KMS-11 (cell line): ENCODE measurements at regions not wholly inside any gene's neighbourhood (a gene's known extent, or its start where the extent isn't known, plus 50 kb on each side); places are given as distances from the start of the nearest gene placed in this dataset.

Experiments
- H2AFZ ChIP-seq: fragments of 200-600 bp; sonication (generic); 2 replicates; pipeline ENCODE4 v1.6.1; 2016; ENCODE audit warnings: antibody characterized with exemption, mixed run types, low read depth
- H3K27ac ChIP-seq: fragments of 200-600 bp; sonication (generic); 2 replicates; pipeline ENCODE4 v1.6.1; 2016; ENCODE audit warnings: mild to moderate bottlenecking, mixed run types
- H3K27me3 ChIP-seq: fragments of 200-600 bp; sonication (generic); 2 replicates; pipeline ENCODE4 v1.6.1; 2017; ENCODE audit warnings: mild to moderate bottlenecking, low read depth, mixed run types, moderate library complexity; ENCODE audit not compliant: insufficient read depth
- H3K36me3 ChIP-seq: fragments of 200-600 bp; sonication (generic); 2 replicates; pipeline ENCODE4 v1.6.1; 2017; ENCODE audit warnings: mild to moderate bottlenecking, mixed run types; ENCODE audit not compliant: insufficient read depth
- H3K4me1 ChIP-seq: fragments of 200-600 bp; sonication (generic); 2 replicates; pipeline ENCODE4 v1.6.1; 2016; ENCODE audit warnings: mild to moderate bottlenecking, low read depth, mixed run types; ENCODE audit not compliant: poor library complexity, severe bottlenecking
- H3K4me2 ChIP-seq: fragments of 200-600 bp; sonication (generic); 2 replicates; pipeline ENCODE4 v1.7.0; 2016; ENCODE audit warnings: mild to moderate bottlenecking, mixed run types
- H3K4me3 ChIP-seq: fragments of 200-600 bp; sonication (generic); IDR thresholded peaks from 2 replicates; pipeline ENCODE4 v1.6.1; 2017; ENCODE audit warnings: low read depth, low read length, mixed read lengths; ENCODE audit not compliant: insufficient read depth
- H3K79me2 ChIP-seq: fragments of 200-600 bp; sonication (generic); 2 replicates; pipeline ENCODE4 v1.6.1; 2016; ENCODE audit warnings: low read depth, mixed run types; ENCODE audit not compliant: insufficient read depth
- H3K9ac ChIP-seq: fragments of 200-600 bp; sonication (generic); 2 replicates; pipeline ENCODE4 v1.6.1; 2016; ENCODE audit warnings: mild to moderate bottlenecking, mixed run types
- H4K20me1 ChIP-seq: fragments of 200-600 bp; sonication (generic); 2 replicates; pipeline ENCODE4 v1.6.1; 2016; ENCODE audit warnings: mild to moderate bottlenecking, mixed run types; ENCODE audit not compliant: insufficient read depth
- TF ChIP-seq, protein P1 (sequence below): fragments of 200-600 bp; sonication (generic); conservative IDR thresholded peaks from 2 replicates; pipeline ENCODE4 v1.6.1; 2017; ENCODE audit warnings: low read depth, mild to moderate bottlenecking, antibody characterized with exemption, low read length, moderate library complexity, mixed read lengths

DNA sequence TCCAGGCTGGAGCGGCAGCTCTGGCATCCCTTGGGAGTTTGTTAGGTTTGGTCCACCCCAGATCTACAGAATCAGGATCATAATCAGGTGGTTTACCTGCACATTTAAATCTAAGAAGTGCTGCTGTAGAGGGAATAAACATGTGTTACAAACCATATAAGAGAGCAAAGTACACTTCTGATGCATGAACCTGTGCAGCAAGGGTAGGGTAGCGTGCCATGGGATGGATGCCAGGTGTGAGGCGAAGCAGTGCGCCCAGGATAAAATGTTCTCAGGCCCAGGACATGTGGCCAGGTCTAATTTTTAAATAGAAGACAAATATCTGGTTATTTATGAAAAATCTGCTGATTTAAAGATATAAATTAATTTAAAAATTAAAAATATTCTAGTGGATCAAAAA, 308.8 kb upstream of the USP24 start:
- TF ChIP-seq, protein P1, sequence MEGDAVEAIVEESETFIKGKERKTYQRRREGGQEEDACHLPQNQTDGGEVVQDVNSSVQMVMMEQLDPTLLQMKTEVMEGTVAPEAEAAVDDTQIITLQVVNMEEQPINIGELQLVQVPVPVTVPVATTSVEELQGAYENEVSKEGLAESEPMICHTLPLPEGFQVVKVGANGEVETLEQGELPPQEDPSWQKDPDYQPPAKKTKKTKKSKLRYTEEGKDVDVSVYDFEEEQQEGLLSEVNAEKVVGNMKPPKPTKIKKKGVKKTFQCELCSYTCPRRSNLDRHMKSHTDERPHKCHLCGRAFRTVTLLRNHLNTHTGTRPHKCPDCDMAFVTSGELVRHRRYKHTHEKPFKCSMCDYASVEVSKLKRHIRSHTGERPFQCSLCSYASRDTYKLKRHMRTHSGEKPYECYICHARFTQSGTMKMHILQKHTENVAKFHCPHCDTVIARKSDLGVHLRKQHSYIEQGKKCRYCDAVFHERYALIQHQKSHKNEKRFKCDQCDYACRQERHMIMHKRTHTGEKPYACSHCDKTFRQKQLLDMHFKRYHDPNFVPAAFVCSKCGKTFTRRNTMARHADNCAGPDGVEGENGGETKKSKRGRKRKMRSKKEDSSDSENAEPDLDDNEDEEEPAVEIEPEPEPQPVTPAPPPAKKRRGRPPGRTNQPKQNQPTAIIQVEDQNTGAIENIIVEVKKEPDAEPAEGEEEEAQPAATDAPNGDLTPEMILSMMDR, result no peak
- Histone ChIP-seq H2AFZ (no peak overlapping the region), H3K27ac (no peak overlapping the region), H3K27me3 (no peaks in the 10 kb centered on the region), H3K4me3 (no peak overlapping the region), H3K79me2 (no peaks in the 10 kb centered on the region), H3K9ac (no peak overlapping the region), H4K20me1 (no peaks in the 10 kb centered on the region), H3K36me3 (no peaks in the 10 kb centered on the region), H3K4me1 (no peaks in the 10 kb centered on the region), H3K4me2 (no peak overlapping the region)

DNA sequence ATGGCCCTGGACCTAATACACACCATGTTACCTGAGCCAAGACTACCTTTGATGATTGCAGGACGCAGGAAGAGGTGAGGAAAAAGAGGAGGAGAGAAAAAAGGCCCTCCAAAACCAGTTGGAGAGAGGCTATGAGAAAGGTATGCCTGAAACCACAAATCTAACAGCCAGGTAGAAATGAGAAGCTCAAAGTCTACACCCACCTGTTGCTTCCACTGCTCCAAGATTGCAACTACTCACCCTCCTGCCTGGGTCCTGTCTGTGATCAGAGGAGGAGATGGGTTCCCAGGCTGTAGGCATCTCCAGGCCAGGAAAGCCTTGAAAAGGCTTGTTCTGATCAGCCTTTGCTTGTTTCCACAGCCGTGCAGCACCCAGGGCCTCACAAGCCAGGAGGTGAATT, 307.8 kb upstream of the USP24 start:
- Histone ChIP-seq H3K79me2 (no peaks in the 10 kb centered on the region), H3K27ac (no peak overlapping the region), H4K20me1 (no peaks in the 10 kb centered on the region)

DNA sequence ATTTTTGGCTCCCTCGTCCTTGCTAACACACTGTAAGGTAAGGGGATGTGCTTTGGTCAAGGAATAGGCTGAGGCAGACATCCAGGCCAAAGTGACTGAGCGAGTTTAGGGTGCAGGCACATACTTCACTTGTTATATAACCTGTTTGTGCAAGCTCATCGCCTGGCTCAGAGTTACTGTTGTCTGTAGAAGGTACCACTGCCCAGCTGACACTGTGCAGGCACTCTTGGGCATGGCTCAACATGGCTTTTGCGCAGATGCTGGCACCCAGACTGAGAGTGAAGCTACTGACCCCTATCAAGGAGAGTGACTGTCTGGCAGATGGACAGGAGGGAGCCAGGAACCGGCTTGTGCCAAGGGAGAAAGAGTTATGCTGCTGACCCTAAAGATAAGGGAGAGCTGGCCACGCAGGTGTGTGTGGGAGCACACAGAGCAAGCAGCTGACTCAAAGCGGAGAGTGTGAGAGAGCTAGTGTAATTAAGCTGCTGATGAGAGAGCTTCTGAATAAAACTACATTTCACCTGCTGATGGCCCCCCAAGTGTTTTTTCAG, 307.3 kb upstream of the USP24 start:
- no peak overlapping the region for H2AFZ ChIP-seq
- H3K27me3 ChIP-seq, result no peaks in the 10 kb centered on the region
- H3K27ac ChIP-seq, result no peak overlapping the region
- H3K79me2 ChIP-seq, result no peaks in the 10 kb centered on the region
- no peak overlapping the region for H3K9ac ChIP-seq
- H3K4me1 ChIP-seq, result no peaks in the 10 kb centered on the region
- no peak overlapping the region for H3K4me2 ChIP-seq
- no peak overlapping the region for H3K4me3 ChIP-seq
- no peaks in the 10 kb centered on the region for H3K36me3 ChIP-seq
- TF ChIP-seq, protein P1, result no peak
- H4K20me1 ChIP-seq, result no peaks in the 10 kb centered on the region

More for the DNA sequence above, 307.8 kb upstream of the USP24 start:
- Histone ChIP-seq H3K36me3 (no peaks in the 10 kb centered on the region), H3K4me1 (no peaks in the 10 kb centered on the region), H3K27me3 (no peaks in the 10 kb centered on the region), H3K9ac (no peak overlapping the region), H2AFZ (no peak overlapping the region), H3K4me3 (no peak overlapping the region), H3K4me2 (no peak overlapping the region)
- TF ChIP-seq, protein P1, result no peak

DNA sequence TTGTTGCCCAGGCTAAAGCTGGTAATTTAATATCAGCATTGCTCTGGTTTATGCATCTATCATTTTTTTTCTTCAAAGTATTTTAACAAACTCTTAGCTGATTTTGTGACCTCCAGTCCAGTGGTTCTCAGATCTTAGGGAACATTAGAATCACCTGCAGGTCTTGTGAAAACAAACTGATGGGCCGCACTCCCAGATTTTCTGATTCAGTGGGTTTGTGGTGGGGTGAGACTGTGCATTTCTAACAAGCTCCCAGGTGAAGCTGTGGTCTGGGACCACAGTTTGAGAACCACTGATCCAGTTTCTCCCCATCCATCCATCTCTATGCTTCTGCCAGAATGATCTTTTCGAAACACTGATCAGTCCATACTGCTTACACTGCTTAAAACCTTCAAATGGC, 305.7 kb upstream of the USP24 start:
- H3K4me1 ChIP-seq, result no peaks in the 10 kb centered on the region
- H3K79me2 ChIP-seq, result no peaks in the 10 kb centered on the region
- H3K27me3 ChIP-seq, result no peaks in the 10 kb centered on the region
- H3K4me3 ChIP-seq, result no peak overlapping the region
- H2AFZ ChIP-seq, result no peak overlapping the region
- no peak overlapping the region for H3K9ac ChIP-seq
- TF ChIP-seq, protein P1, result no peak
- H4K20me1 ChIP-seq, result no peaks in the 10 kb centered on the region
- no peaks in the 10 kb centered on the region for H3K36me3 ChIP-seq
- no peak overlapping the region for H3K27ac ChIP-seq
- H3K4me2 ChIP-seq, result no peak overlapping the region
